GM18861 (cell line): ENCODE measurements at regions not wholly inside any gene's neighbourhood (a gene's known extent, or its start where the extent isn't known, plus 50 kb on each side); places are given as distances from the start of the nearest gene placed in this dataset.

Experiments used
- ATAC-seq: cut with Tn5 transposase; IDR thresholded peaks from one replicate; pipeline ENCODE4 v1.9.1; 2021; ENCODE audit not compliant: unreplicated experiment

DNA sequence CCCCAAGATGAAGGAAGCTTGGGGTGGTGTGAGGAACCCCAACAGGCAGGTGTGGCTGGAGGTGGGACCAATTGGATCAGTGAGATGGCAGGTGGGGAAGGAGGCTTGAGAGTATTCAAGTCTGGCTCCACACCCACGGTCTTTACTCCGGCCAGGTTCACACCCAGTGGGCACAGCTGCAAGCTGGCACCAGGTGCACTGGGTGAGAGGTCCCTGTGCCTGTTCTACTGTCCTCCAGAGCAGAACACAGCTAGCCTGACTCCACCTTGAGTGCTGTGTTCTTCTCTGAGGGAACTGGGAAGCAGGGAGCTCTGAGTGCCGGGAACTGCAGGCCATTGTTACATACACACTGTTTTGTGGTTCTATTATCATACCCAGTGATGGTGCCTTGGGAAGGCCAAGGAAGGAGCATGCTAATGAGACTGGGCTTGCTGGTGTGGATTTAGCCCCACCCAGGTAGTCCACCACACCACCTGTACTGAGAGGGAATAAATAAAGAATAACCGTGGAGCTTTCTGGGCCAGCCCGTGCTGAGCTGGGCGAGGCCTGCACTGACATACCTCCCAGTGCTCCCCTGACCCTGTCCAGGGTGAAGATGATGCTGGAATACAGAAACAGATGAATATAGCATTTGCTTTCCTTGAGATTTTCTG, 93.4 kb downstream of the ABHD5 start:
- no peak for ATAC-seq

DNA sequence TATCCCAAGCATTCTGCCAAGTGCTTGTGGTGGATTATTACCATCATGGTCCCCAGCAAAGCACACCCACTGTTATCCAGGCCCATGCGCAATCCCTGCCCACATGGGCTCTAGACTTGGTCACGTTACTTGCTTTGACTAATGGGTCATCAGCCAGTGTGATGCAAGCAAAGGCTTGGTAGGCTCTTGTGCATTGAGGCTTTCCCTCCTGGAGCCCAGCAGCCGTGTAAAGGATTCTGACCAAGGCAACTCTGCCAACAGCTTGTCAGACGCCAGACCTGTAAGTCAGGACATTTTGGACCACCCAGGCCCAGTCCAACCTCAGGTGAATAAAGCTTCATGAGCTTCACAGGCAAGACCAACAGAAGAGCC, 93.9 kb downstream of the ABHD5 start:
- no peak for ATAC-seq

DNA sequence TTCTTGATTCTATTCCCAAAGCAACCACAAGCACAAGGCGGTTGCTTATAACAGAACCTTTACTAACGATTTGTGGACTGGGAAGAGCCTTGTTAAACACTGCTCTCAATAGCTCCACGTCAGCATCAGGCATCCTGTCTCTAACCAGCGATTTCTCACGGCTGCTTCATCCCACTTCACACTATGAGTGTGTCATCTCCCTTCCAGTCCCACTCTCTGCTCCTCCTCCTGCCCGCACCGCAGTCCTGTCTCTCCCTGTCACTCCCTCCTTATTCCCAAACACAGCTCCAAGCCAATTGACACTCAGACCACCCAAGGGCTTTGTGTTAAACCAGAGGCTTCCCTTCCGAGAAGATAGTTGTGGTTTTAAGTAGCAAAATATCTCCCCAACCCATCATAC, 94.8 kb downstream of the ABHD5 start:
- no peak for ATAC-seq

DNA sequence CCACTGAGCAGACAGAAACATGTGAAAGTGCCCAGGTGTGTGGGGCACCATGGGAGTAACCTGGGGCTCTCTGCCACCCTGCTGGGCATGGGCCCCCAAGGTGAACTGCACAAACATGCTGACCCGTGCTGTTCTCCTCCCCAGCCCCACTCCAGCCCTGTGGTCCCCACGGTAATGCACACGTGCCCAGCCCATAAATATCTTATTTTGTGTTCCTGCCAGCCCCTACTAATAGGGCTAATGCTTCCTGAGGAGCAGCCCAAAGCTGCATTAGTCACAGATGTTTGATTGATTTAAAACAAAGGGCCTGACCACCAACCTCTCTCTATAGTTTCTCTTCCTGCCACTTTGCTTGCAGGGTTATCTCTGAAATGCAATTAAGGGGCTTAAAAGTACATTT, 95.4 kb downstream of the ABHD5 start:
- no peak for ATAC-seq

DNA sequence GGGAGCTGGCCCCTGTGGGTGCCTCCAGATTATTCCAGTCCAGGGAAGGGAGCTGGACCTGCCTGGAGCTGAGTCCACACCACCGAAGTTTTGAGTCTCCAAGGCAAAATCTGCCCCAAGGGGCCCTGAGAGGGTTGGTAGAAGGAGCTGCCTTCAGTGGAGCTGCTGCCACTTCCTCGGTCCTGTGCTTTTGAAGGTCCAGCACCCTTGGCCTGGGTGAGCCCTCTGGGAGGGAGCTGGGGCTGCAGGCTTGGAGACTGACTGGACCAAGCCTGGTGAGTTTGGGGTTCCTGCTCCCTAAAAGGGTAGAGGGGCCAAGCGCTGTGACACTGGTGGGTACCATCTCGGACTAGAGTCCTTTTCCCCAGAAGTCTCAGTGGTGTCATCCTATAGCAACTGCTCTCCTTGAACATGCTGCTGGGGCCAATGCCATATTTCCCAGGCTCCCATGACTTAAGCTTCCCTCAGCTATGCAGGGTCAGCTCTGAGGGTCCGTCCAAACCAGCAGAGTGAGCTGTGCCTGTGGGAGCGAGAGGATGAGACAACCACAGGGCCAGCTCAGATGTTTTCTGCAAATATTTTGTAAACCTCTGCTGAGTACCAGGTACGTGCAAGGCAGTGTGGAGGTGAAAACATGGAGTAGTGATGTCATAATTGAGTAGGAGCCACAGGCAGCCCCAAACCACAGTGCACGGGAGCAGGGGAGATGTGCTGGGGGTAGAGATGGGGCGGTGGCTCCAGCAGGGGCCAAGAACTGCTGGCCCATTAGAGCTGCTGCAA, 96.0 kb downstream of the ABHD5 start:
- ATAC-seq = no peak

DNA sequence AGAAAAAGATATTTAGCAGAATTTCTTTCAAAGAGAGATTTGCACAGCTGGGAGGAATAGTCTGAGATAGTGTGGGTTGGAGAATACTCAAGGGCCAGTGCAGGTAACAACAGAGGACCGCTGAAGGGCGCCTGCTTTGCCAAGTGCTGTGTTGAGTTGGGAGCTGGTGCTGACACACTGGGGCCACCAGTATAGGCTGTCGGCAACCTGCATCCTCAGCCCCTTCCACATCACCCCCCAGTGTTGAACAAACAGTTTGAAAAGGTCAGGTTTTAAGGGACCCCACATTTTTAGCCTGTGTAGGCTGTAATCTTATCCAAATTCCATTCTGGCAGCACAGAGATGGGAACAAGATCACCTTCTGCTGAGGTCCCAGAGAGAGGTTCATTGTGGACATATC, 96.6 kb downstream of the ABHD5 start:
- ATAC-seq = no peak

DNA sequence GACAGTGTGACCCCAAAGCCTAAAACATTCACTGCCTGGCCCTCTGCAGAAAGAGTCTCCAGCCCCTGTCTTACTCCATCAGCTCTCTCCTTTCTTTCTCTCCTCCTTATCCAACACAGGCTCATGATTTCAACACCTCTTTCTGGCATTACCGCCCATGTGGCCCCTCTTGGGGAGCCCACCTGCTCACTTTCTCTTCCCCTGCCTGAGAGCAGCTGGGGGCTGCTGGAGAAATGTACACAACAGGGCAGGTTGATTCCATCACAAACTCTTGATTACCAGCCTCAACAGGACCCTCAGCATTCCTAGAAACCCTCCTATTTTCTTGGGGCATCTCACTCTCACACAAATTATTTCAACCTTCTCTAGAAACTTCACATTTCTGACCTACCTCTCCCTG, 98.3 kb downstream of the ABHD5 start:
- ATAC-seq = no peak

DNA sequence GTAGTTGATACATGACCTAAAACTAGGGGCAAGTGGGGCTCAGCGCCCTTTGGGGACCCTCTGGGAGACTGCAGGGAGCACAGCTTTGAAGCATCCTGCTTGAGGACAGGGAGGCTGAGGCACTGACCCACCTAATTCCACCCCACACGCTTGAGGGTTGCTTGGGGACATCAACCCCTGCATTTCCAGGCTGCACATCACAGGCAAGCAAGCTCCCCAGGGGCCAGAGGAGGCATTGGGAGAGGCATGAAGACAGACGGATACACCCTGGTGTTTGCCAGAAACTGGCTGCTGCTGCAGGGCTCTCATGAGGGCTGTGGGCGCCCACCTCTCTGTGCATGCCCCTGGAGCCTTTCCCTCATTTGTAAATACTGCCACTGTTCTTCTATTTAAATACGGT, 99.3 kb downstream of the ABHD5 start:
- no peak for ATAC-seq

DNA sequence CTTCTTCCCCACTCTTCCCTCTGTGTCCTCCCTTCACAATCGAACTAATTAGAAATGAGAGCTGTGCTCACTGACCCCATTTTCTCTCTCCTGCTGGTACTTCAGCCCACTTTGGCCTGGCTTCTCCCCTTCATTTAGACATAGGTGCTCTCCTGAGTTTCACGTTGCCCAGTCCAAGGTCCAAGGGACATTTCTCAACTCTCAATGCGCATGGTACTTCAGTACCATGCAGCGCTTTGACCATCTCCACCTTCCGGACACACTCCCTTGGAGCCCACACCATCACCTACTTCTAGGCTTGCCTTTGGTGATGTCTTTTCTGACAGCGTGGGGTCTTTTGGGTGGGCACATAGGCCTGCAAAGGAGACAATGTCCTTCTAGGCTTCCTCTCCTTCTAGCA, 99.7 kb downstream of the ABHD5 start:
- no peak for ATAC-seq

DNA sequence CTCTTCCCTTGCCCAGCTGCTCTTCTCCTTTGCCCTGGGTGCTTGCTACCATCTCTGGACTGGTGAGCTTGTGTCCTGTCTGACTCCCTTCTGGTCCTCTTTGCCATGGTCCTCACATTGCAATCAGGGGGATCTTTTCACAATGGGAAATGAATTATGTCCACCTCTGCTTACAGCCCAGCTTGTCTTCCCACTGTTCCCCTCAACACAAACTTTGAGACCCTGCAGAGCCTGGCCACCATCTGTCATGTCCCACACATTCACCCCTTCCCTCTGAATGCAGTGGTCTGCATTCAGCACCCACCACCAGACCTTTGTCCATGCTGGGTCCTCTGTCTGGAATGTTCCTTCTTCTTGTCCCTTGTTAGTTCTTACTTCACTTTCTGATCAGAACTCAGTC, 100.5 kb downstream of the ABHD5 start:
- no peak for ATAC-seq

DNA sequence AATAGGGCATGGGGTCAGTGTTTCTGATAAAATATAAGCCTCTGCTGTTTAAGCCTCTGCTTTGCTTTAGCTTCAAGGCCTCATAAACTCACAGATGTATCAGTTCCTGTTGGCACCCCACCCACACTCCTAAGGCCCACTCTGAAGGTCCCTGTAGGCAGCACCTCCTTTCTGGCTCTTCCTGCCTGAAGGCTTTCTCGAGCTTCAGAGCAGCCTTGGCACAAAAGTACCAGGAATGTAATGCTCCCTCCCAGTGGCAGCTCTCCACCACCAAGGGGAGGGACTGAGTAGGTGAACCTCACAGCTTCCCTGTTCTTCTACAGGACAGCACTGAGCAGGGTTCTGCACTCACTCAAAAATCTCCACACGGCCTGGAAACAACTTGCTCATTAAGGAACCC, 102.2 kb downstream of the ABHD5 start:
- no peak for ATAC-seq

DNA sequence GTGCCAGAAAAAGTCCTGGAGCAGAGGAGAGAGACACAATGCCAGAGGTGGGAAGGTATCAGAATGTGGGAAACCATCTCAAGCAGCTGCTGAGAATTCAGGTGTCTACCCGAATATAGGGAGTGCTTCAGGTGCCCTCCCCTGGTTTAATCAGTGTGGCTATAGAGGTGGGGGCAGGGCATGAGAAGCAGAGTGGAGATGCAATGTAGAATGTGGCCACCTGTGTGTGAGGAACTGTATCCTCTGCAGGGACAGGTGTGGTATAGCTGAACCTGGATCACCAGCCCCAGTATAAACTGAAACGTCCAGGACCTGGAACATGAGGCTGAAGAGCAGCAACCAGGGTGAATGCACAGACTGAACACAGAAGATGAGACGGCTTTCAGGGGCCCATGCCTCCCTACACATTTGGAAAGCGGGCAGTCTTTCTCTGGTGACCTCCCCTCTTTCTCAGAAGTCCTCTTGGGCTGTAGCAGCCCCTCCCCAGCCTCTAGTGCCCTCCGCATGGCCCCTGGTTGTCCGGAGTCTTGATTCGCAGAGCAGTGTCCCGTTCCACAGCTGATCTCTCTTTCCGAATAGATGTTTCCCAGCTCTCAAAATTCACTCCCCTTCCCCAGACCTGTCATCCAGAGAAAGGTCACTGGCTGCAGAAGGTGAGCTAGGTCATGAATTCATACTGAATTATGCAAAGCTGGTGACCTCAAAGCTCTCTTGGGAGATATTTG, 103.1 kb downstream of the ABHD5 start:
- no peak for ATAC-seq

DNA sequence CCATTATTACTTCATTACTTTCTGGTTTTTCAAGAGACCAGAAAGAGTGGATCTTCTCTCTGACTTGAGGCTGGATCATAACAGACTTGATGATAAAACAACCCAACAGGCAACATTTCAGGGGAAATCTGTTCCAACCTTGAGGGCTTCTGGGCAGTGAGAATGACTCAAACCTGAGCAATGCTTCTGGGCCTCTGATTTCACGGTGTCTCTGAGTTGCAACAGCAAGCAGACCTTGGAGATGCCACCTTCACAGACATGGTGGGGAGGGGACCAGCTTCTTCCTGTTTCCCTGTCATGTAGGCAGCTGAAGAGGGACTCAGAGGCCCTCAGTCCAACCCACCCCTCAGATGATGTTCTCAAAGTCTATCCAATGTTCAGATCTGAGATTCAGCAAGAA, 104.0 kb downstream of the ABHD5 start:
- ATAC-seq = no peak

DNA sequence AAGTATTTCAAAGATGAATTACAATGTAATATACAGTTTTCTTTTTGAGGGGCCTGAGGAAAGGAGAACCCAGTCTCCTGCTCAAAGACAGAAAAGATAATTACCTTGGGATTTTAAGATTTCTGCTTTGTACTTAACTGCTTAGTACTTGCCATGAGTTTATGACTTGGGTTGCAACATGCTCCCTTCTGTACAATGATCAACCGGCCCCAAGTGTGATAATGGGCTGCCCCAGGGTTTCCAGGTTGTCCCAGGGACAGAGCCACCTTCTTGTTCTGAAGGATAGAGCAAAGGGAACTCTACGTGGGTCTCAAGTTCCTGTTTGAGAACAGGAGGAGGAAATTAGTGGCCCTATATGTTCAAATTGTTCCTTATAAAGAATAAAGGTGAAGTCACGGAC, 104.8 kb downstream of the ABHD5 start:
- ATAC-seq = no peak

DNA sequence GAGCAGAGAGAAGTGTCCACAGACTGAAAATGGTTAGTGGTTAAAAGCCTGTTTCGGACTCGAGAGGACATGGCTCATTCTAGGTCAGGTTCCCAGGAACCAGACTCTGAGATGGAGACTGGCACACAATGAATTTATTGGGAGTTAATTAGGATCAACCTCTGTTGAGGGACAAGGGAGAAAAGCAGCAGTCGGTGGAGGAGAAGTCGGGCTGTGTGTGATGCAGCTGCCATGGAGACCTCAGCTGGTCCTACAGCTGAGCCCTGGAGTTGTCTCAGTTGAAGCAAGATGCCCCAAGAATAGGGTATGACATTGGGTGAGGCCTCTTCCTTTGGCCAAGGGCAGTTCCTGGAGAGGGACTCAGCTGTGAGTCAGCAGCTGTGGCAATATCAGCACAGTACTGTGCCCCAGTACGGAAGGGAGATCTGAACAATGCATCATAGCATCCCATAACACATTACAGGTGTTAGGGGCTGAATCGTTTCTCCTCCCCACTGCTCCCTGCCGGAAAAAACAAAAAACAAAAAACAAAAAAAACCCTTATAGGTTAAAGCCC, 105.4 kb downstream of the ABHD5 start:
- no peak for ATAC-seq

DNA sequence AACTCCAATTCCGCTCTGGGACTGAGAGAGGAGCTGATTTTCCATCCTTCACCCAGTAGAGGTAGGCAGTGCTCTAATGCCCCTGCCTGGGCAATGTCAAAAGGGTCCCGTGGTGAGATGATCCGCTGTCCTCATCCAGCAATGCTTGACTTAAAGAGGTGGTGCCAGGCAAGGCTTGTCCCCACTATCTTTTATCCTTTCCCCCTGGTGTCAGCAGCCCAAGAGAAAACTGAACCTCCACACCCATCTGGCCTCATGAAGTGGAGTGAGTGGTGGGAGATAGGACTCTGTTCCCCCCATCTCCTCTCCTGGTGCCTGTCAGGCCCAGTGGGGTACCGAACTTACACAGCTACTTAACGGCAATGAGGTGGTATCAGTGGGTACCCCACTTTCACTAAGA, 107.1 kb downstream of the ABHD5 start:
- no peak for ATAC-seq

DNA sequence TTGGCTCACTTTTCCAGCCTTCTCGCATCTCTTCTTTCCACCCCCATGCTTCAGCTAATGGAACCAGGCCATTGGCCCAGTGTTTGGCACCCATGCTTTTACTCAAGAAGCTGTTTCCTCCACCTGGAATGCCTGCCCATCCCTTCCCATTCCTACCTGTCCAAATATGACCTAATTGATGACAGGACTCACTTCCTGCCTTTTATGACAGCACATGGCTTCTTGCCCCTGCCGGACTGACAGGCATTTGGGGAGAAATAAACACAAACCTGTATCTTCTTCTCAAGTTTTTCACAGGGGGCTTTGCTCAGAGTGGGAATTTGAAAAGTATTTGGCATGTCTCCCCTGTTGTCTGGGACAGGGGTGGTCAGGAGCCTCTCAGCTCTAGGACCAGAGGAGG, 120.1 kb downstream of the ABHD5 start:
- ATAC-seq = no peak

DNA sequence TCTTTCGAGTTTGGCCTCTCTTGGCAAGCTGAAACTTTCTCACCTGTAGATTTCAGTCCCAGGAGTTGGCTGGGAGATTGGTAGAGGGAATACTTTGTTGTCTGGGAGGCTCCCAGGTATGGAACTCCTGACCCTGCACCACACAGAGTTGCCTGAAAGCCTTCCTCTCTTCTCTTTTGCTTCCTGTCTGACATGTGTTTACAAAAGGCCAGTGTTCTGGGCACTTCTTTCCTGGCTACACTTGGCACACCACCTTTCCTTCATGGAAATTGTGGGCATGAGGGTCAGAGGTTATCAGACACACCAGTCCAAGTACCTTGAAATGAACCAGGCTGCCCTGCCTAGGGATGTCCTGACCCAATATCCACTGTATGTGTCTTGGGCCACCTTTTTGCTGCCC, 123.7 kb downstream of the ABHD5 start:
- no peak for ATAC-seq

DNA sequence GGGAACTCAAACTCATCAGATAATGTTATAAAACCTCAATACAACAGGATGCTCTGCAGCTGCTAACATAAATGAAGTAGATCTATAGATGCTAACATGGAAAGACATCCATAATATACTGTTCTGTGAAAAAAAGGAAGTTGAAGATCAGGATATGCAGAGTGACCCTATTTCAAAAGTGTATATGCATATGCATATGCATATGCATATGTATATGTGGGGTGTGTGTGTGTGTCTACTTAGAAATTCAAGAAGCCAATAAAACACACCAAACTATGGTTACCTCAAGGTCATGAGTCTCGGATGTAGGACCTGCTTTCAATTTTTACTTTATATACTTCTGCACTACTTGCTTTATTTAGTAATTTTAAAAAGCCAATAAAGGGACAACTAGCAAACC, 125.6 kb downstream of the ABHD5 start:
- no peak for ATAC-seq

DNA sequence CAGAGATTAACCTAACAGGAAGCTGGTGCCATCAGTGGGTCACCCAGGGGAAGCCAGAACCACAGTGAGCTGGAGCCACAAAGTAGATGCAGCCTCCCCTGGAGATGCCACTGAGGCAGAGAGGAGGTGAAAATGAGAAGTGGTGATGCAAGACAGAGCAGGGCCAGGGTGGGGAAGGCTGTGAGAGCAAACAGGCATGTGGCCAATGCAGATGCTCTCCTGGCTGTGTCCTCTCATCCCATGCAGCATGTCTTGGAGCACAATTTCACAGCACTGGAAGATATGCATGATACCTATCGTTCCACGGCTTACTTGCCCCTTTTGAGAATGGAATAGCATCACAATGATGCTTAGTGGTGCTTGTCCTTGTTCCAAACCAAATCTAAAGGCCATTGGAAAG, 126.3 kb downstream of the ABHD5 start:
- no peak for ATAC-seq

DNA sequence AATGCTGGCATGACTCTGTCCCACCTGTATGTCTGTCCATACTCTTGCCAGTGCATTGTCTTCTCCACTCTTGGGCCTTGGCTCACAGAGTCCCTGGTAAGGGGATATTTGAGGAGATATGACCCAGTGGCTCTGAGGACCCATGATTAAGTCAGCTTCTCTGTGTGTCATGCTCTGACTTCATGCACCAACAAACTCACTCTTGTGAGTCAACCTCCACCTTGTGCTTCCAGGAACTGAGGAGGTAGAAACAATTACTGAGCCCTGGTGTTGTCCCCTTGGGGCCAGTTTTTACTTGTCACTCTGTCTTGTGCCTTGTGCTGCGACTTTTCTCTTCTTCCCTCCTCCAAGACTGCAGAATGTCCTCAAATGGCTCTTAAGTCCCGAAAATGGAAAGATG, 127.1 kb downstream of the ABHD5 start:
- ATAC-seq = no peak

DNA sequence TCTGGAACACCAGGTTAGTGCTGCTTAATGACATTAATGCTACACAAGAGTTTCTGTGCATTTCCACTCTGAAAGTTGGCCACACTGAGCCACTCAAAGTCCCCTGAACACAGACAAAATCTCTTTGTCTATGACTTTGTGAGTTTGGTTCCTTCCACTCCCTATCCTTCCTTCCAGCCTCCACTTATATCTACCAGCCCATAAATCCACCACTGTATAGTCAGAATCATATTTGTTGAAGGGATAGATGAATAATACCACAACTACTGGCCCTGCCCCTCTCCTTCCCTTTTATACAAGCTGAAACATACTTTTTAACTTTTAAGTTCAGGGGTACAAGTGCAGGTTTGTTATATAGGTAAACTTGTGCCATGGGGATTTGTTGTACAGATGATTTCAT, 127.5 kb downstream of the ABHD5 start:
- no peak for ATAC-seq
